Fibroblast of skin of abdomen (primary cell): ENCODE measurements at regions not wholly inside any gene's neighbourhood (a gene's known extent, or its start where the extent isn't known, plus 50 kb on each side); places are given as distances from the start of the nearest gene placed in this dataset.
"Not testable (repeated sequence)": the region's sequence is repeated elsewhere in the genome, so short reads cannot be mapped to it uniquely, and the experiment has no call there.

Source experiments
- DNase-seq: peaks from one replicate; pipeline ENCODE4 v3.0.0-alpha.2; 2013

- DNase-seq = no peak
Measured at GRCh38 chr9:83138422-83139135, 75.6 kb upstream of the RASEF start.

DNA sequence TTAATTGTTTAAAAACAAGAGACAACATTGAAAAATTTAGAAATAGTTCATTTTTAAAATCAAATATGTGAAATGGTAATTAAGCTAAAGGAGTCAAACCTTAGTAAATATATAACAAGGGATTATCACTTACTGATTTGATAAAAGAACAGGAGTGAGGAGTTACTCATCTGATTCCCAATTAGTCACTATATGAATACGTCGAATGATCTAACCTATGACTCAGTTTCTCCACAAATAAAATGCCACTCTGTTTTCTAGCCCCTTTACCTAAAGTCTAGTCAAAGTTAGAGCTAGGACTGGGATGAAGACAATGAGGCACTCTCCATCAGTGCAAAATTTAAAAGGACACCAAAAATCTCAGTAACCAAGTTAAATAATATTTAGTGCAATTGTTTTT, 70.4 kb upstream of the RASEF start:
- no peak for DNase-seq

GRCh38 chr9:83132768-83133167, 69.8 kb upstream of the RASEF start:
- no peak for DNase-seq

DNA sequence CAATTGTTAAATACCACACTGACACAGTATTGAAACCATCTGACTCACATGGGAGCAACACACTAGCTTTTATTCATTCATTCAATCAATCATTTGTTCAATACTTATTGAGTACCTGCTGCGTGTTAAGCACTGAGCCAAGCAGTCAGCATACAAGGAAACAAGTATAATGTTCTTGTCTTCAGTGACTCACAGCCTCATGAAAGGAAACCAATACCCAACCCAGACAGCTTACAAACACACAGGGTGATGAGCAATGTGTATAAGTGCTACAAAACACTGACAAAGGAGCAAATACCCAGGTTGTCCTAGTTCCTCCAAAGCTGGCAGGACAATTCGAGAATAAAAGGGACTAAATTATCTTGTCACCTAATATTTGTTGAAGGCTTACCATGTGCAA, 67.6 kb upstream of the RASEF start:
- peak; percentile 4 for DNase-seq

DNA sequence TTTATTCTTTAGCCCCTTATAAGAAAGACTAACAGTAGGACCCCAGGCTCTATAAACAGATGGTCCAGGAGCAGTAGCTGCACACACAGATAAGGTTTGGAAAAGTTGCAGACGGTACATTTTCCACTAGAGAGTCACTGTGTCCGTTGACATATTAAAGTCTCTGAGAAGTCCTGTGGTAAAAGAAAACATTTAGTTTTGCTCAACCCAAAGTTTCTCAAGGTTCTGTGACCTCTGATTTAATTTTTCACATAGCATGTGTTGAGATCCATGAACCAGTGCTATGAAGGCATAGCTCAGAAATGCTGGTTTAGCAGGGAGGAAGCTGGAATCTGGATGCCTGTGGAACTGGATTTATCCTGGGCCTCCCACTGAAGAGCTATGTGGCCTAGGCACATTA, 62.7 kb upstream of the RASEF start:
- no peak for DNase-seq

DNA sequence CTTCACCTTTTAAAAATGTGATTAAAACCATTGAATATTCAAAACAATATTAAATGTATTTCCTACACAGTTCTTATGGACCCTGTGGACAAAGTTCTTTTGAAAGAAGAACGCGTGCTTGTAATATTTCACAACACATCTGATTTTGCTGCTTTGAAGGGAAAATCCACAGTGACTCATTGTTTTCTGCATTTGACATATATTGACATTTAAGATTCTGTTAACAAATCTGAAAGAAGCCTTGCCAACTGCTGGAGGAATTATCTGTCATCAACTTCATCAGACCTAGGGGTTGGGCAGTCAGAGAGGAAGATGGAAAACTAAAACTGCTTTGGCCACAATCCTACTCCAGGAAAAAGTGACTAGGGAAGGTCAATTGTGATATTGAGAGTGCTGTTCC, 56.9 kb upstream of the RASEF start:
- no peak for DNase-seq

DNA sequence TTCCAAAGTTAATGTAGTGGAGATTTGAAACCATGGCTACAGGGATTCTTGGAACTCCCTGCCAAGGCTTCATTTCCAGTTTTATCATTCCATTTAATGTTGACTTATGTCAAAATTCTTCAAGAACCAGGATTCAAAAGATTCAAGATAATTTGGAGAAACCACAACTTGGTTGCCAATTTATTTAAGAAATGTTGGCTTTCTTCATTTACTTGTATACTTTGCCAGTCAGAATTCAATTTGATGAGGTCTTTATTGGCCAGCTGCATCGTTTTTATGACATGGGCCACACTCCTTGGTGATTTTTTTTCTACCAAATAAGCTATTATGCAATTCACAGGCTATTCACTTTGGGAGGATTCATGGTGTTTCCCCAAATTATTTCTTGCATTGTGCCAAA, 53.1 kb upstream of the RASEF start:
- no peak for DNase-seq

DNA sequence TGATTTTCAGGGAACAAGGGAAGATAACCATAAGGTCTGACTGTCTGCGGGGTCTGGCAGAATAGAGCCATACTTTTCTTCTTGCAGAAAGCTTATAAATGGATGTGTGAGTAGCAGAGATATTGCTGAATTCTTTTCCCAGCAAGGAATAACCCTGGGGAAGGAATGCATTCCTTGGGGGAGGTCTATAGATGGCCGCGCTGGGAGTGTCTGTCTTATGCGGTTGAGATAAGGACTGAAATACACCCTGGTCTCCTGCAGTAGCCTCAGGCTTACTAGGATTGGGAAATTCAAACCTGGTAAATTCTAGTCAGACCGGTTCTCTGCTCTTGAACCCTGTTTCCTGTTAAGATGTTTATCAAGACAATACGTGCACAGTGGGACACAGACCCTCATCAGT, 50.5 kb upstream of the RASEF start:
- not testable (repeated sequence) for DNase-seq
